ENCODE measurements at regions not wholly inside any gene's neighbourhood (a gene's known extent, or its start where the extent isn't known, plus 50 kb on each side); places are given as distances from the start of the nearest gene placed in this dataset.

DNA sequence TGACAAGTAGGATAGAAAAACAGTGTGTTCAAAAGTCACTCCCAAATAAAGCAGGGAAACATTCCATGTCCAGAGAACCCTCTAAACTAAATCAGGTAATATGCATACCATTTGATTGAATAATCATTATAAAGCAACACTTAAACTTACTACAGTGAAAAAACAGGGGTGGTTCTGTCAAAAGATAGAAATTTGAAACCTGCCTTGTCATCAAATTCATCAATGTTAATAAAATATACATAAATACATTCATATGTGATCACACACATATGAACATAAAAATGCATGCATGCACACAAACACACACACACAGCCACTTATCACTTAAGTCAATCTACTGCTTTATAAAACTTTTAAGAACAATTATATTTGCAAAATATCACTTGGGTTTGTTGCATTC is 485.8 kb upstream of the TECRL start:
- no peak overlapping the region for H3K4me3 Mint-ChIP-seq
- CTCF ChIA-PET: no interaction called here

More for the DNA sequence above, 485.8 kb upstream of the TECRL start:
- POLR2A ChIA-PET: no interaction called here
- no peak for DNase-seq (ENCODE audit: low spot score)
- no peaks in the 10 kb centered on the region for H3K27me3 Mint-ChIP-seq (ENCODE audit: low read depth)
- H3K27ac Mint-ChIP-seq: peak overlapping the region; percentile 66
- no peak for ATAC-seq
- peaks cover 8% of the 10 kb centered on the region for H3K9me3 Mint-ChIP-seq
- peaks cover 17% of the 10 kb centered on the region for H3K4me1 Mint-ChIP-seq
- peaks cover 6% of the 10 kb centered on the region for H3K36me3 Mint-ChIP-seq
- TF ChIP-seq ARID4B (CRISPR knock-in tag; IDR thresholded peaks at IDR 0.05; ENCODE audit: borderline replicate concordance) (no peak), CTCF (IDR thresholded peaks at IDR 0.05) (no peak), ZNF263 (CRISPR knock-in tag; IDR thresholded peaks at IDR 0.05; ENCODE audit: low read depth) (no peak), PRDM15 (CRISPR knock-in tag; IDR thresholded peaks at IDR 0.05) (no peak), FOXJ3 (CRISPR knock-in tag; IDR thresholded peaks at IDR 0.05; ENCODE audit: borderline replicate concordance) (no peak), IRF2 (CRISPR knock-in tag; IDR thresholded peaks at IDR 0.05; ENCODE audit: borderline replicate concordance, low read depth) (no peak), ELF4 (CRISPR knock-in tag; IDR thresholded peaks at IDR 0.05; ENCODE audit: low read depth) (no peak), GRHL2 (CRISPR knock-in tag; IDR thresholded peaks at IDR 0.05; ENCODE audit: insufficient replicate concordance, severe bottlenecking) (no peak), CREM (CRISPR knock-in tag; IDR thresholded peaks at IDR 0.05) (no peak), PREB (CRISPR knock-in tag; IDR thresholded peaks at IDR 0.05; ENCODE audit: borderline replicate concordance) (no peak), JUN (CRISPR knock-in tag; IDR thresholded peaks at IDR 0.05) (no peak), TP53 (CRISPR knock-in tag; IDR thresholded peaks at IDR 0.05) (no peak), E2F5 (CRISPR knock-in tag; IDR thresholded peaks at IDR 0.05) (no peak), ZNF512 (CRISPR knock-in tag; IDR thresholded peaks at IDR 0.05; ENCODE audit: borderline replicate concordance) (no peak)
- TF ChIP-seq, protein P1, sequence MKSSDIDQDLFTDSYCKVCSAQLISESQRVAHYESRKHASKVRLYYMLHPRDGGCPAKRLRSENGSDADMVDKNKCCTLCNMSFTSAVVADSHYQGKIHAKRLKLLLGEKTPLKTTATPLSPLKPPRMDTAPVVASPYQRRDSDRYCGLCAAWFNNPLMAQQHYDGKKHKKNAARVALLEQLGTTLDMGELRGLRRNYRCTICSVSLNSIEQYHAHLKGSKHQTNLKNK (CRISPR knock-in tag; IDR thresholded peaks at IDR 0.05): no peak
- TF ChIP-seq, protein P2, sequence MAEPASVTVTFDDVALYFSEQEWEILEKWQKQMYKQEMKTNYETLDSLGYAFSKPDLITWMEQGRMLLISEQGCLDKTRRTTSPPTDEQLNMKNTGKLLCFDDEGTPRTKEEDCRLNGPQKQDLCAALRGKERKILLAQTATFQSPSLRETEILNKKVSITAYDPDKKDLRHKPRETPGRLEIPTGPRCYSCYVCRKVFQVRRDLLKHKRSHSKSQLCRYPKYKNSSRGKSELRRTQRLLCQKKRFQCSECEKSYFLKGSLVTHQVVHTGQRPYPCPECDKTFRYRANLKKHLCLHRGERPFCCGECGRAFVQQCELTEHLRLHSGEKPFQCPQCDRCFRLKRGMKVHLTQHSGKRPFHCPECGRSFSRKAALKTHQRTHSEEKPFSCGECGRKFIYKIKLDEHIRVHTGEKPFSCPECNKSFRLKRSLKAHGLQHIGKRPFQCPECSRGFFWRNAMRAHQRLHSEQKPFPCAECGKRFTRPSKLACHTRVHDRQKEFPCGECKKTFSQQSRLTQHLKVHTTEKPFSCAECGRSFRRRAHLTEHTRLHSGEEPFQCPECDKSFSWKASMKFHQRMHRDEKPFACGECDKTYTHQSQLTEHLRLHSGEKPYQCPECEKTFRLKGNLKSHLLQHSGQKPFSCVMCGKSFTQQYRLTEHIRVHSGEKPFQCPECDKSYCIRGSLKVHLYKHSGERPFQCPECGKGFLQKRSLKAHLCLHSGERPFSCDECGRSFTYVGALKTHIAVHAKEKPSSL (CRISPR knock-in tag; conservative IDR thresholded peaks at IDR 0.05): no peak
- TF ChIP-seq, protein P3, sequence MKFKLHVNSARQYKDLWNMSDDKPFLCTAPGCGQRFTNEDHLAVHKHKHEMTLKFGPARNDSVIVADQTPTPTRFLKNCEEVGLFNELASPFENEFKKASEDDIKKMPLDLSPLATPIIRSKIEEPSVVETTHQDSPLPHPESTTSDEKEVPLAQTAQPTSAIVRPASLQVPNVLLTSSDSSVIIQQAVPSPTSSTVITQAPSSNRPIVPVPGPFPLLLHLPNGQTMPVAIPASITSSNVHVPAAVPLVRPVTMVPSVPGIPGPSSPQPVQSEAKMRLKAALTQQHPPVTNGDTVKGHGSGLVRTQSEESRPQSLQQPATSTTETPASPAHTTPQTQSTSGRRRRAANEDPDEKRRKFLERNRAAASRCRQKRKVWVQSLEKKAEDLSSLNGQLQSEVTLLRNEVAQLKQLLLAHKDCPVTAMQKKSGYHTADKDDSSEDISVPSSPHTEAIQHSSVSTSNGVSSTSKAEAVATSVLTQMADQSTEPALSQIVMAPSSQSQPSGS (CRISPR knock-in tag; IDR thresholded peaks at IDR 0.05; ENCODE audit: borderline replicate concordance, low read depth): no peak
